ENCODE measurements at regions not wholly inside any gene's neighbourhood (a gene's known extent, or its start where the extent isn't known, plus 50 kb on each side); places are given as distances from the start of the nearest gene placed in this dataset.

DNA sequence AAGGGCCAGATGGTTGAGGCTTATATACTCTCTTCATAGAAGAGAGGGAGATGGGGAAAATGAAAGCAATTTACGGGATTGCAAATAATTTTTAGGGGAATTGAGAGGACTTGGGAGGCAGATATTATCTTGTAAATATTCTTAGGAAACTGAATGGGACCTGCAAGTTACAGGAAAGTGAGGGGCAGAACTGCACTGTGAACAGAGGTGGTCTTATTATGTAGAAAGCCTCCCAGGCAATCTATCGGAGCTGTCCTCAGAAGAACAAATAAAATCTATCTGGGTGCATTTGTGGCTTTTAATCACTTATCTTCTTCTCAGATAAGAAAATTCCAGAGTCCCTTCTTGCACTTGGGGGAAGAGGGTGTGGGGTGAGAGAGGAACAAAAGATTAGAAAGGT lies 223.5 kb downstream of the RHOU start:
- TF ChIP-seq POLR2A (IDR thresholded peaks at IDR 0.05; ENCODE audit: low read depth, low read length) (no peak), TAF1 (IDR thresholded peaks at IDR 0.05; ENCODE audit: low read depth, low read length) (no peak), PAX5 (IDR thresholded peaks at IDR 0.05; ENCODE audit: insufficient read depth, low read length, severe bottlenecking) (no peak), POLR2AphosphoS5 (IDR thresholded peaks at IDR 0.05; ENCODE audit: low read depth, low read length) (no peak), SPI1 (IDR thresholded peaks at IDR 0.05; ENCODE audit: low read depth, low read length) (no peak), POU2F2 (IDR thresholded peaks at IDR 0.05; ENCODE audit: low read depth, low read length) (no peak)

Data from GM12891 (cell line).